ENCODE measurements at regions not wholly inside any gene's neighbourhood (a gene's known extent, or its start where the extent isn't known, plus 50 kb on each side); places are given as distances from the start of the nearest gene placed in this dataset.

DNA sequence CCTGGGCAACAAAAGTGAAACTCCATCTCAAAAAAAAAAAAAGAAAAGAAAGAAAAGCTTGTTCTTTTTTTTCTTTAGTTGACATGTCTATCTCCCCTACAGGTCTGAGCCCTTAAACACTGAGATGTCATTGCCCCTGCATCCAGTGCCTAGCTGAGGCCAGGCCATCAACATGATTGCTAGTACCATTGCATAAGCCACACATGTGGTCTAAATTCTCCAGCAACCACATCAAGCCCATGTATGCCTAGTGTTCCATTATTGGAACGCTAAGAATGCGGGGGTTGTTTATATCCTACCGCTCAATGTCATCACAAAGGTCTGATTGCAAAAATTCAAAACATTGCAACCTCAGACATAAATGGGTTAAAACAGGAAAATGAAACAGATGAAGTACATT is 62.7 kb downstream of the NPTX2 start:
- no peak for DNase-seq

DNA sequence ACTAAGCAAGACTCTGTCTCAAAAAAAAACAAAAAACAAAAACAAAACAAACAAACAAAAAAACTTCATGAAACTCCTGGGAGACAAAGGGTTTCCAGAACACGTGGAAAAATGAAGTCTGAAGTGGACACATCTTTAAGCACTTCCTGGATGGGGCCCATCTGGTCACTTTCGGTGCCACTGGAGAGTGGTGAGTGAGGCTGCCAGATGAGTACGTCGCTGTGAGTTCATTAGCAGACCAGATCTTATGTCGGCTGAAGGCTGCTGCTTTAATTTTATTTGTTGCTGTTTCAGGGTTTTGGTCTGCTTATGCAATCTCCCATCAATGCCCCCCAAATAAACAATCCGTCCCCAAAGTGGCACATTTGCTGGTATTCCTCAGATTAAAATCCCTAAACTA is 64.4 kb downstream of the NPTX2 start:
- no peak for DNase-seq

DNA sequence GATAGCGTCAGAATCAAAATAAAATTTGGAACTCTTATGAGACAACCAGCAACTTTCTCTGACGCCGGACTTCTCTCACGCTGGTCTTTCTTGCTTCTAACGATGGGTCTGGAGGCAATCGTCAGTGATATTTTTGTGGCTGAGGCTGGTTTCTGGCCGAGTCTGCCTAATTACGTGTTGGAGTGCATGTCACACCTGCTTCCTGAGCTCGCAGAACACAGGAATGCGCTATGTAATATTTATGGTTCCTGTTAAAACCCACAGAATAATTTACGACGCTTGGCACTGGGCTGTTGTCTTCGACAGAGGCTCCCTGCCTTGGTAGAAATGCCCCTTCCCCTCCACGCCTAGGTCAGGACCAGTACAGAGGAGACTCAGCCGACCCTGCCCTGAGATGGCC is 64.9 kb downstream of the NPTX2 start:
- DNase-seq = no peak

DNA sequence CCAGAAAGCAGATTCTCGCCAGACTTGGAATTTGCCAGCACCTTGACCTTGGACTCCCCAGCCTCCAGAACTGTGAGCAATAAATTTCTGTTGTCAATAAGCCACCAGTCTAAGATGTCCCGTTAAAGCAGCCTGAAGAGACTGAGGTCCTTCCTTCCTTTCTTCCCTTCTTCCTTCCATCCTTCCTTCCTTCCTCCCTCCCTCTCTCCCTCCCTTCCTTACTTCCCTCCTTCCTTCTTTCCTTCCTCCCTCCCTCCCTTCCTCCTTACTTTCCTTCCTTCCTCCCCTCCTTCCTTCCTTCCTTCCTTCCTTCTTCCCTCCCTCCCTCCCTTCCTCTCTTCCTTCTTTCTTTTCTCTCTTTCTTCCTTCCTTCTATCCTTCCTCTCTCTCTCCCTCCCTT is 66.4 kb downstream of the NPTX2 start:
- no peak for DNase-seq

DNA sequence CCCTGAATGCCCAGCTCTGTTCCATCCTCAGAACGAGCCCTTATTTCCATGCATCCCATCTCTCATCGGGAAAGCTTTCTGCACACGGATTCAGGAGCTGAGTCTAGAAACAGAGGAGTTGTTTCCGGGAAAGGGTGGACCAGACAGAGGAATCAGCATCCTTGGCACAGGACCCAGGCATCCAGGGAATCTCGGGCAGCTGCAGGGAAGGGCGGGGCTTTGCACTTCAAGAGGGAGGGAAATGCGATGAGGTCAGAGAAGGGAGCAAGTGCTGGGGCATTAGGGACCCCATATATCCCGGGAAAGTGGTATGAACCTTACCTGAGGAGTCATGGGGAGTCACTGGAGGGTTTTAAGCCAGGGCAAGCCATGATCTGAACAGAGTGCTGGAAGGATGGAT is 68.5 kb downstream of the NPTX2 start:
- DNase-seq = no peak

DNA sequence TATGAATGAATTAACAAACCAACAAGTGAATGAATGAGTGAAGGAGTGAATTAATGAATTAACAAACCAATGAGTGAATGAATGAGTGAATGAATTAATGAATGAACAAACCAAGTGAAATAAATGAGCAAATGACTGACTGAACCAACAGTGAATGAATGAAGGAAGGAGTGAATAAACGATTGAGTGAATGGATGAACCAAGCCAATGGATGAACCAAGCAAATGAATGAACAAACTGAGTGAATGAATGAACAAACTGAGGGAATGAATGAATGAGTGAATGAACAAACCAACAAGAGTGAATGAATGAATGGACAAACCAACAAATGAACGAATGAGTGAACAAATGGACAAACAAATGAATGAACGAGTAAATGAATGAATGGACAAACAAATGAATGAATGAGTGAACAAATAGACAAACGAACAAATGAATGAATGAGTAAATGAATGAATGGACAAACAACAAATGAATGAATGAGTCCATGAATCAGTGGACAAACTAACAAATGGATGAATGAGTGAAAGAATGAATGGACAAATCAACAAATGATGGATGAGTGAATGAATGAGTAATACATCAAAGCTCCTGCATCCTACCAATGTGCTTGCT is 69.5 kb downstream of the NPTX2 start:
- no peak for DNase-seq

DNA sequence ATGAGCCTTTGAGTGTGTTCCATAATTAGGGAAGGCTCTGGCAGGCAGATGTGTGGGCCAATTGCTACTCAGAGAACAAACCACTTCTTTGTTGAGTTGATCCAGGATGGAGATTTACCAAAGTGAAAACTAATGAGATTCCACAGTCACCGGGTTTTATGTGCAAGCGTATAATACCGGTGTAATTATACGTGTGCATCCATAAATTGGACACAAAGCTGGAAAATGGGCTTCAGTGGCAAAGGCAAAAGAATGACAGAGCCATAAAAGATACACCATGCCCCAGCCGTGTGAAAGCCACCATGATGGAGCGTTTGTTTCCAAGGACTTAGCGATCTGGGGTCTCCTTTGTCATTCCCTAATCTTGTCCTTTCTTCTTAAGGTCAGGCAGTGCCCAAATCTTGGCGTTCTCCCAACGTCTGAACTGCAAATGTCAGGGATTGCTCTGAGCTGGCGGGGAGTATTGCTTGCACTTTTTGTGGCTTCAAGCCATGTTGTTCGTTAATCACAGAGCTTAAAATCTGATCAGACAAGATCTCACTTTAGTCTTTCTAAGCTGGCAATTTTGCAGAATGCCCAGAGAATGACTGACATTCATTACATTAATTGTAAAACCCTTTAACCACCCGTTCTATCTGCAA is 70.1 kb downstream of the NPTX2 start:
- no peak for DNase-seq

DNA sequence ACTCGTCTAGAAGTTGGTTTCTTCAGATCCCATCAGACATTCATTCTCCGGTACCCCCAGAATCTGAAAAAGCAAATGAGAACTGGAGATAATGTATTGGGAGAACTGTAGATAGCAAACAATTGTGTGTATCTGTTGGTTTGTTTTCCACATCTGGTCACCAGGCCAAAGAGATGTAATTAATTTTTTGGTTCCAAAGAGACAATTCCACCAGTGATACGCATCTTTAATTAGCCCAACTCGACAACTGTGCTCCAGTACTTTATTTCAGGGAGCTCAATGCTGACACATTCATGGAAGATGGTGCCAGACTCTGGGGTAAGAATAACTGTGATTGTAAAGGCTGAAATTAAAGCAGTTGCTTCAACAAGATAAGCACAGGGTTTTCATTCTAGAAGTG is 74.5 kb downstream of the NPTX2 start:
- no peak for DNase-seq

DNA sequence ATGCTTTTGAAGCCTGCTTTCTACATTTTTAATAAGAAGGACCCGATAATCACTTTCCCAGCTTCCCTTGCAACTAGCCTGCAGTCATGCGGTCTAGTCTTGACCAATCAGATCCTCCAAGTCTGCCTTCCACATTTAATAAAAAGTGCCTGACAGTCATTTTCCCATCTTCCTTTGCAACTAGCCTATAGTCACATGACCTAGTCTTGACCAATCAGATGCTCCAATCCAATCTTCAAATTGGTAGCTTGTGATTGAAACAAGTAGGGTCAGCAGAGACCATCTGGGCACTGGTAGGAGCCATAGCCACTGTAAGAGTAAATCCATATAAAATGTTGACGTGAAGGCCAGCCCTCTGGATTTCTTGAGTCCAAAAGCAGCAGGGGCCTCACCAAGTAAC is 80.0 kb downstream of the NPTX2 start:
- DNase-seq = no peak

DNA sequence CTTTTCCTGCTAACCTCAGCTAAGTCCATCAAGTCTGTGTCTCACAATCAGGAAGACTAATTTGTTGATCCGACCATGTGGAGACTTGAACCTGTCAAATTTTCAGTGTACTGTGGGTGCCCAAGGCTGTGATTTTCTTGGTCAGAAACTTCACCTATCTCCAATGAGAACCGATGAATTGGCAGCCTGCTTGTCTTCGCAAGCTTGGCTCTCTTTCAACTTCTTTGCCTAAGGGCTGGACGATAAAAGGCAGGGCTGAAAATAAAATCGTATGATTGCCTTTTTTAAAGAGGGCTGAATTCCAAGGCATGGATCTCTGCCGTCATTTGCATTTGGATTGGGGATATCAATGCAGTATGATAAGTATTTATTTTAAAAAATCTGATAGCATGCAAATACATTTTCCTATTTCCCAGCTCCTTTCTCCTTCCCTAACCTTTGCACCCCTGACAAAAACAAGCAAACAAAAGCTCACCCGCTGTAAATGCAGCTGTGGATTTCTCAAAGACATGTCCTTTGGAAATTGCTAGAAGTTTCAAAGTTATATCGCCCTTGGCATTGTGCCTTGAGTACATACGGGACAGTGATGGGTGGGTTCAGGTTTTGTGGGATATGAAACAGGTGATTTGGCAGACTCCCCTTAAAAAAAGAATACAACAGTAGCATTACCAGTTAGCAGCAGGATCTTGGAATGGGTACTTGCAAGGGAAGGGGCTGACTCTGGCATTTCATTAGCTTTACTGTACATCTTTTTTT is 80.6 kb downstream of the NPTX2 start:
- DNase-seq = no peak

DNA sequence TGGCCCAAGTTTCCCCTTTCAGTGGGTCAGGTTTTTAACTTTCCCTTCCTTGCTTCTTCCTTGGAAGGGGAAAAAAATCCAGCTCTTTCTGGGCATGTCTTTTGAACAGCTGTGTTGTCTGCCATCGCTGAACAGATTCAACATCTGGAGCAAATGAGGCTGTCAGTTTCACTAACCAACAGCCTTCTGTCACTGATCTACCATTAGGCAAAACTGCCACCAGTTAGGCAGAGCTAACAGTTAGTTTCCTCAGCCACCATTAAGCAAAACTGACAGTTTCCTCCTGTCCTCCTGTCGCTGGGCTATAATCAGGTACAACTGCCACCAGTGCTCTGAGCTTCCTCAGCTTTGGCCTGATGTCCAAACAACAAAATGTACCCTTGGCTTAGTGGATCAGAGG is 81.9 kb downstream of the NPTX2 start:
- DNase-seq = no peak

DNA sequence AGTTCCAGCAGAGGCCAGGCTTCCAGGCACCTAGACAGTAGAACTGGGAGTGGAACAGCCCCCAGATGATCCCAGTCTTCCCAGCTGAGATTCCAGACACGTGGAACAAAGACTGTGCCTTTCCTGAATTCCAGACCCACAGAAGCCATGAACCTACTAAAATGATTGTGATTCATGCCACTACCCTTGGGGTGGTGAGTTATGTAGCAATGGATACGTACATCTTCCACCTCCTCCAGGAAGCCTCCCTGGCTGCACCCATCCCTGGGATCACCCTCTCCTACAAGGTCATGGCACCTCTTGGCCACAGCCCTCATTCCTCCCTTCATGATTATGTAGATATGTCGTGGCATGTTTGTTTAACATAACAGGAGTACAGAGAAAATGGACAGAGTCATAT is 83.4 kb downstream of the NPTX2 start:
- DNase-seq = no peak

DNA sequence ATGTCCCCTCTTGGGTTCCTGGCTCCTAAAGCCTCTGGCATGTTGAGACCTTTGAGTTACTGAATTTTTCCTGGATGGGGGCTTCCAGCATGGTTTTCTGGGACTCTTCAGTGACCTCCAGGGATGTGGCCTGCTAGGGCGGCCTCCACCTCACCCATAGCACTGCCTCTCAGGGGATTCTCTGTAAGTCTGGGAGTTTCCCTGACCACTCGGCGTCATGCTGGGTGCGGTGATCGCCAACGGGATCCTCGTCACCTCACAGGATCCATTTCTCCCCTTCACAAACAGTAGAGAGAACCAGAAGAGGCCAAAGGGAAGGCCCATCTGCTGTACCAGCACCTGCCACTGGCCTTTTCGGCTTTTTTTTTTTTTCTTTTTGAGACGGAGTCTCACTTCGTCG is 84.3 kb downstream of the NPTX2 start:
- no peak for DNase-seq

DNA sequence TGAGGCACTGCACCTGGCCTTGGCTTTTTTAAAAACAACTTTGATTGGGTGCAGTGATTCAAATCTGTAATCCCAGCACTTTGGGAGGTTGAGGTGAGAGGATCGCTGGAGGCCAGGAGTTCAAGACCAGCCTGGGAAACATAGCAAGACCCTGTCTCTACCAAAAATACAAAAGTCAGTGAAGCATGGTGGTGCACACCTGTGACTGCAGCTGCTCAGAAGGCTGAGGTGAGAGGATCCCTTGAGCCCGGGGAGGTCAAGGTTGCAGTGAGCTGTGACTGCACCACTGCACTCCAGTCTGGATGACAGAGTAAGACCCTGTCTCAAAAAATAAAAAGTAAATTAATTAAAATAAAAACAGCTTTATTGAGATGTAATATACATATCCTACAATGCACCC is 84.9 kb downstream of the NPTX2 start:
- DNase-seq = no peak

DNA sequence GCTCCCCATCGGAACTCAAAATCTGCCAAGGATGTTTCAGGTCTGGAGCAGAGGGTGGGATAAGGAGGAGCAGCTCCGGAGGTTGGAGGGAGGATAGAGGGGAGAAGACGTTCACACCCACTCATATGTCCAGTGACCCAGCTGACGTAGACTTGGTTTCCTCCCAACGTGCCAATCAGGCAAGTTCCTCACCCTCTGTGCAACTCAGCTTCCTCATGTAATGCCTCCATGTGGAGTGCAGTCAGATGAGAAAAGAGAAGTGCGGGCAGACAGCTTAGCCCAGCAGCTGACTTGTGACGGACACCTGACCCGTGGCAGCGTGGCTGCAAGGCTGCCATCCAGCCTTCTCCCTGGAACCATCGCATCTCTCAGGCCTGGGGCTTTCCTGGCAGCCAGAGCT is 86.8 kb downstream of the NPTX2 start:
- DNase-seq = no peak

DNA sequence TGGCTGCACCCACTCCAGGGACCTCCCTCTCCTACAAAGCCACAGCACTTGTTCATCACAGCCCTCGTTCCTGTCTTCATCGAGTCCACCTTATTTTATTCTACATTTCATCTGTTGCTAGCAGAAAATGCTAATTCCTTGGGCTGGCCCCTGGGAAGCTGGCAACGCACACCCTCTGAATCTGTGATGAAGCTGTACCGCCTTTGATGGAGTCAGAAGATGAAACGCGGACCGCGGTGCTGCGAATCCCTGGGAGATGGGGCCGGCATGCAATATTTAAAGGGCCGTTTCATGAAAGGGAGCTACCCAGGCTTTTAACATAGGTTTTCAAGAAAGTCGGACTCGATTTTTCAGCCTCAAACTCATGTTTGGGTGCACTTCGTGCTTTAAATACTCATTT is 88.5 kb downstream of the NPTX2 start:
- no peak for DNase-seq

DNA sequence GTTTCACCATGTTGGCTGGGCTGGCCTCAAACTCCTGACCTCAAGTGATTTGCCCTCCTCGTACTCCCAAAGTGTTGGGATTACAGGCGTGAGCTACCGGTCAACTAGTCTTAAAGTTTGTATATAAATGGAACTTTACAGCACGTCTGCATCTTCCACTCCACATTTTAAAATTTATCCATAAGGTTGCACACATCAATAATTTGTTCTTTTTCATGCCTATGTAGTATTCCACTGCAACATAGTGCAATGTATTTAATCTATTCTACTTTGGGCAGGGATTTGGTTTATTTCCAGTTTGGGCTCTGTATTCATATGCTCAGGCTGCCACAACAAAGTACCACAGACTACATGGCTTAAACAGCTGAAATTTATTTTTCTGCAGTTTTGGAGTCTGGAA is 90.0 kb downstream of the NPTX2 start:
- no peak for DNase-seq

DNA sequence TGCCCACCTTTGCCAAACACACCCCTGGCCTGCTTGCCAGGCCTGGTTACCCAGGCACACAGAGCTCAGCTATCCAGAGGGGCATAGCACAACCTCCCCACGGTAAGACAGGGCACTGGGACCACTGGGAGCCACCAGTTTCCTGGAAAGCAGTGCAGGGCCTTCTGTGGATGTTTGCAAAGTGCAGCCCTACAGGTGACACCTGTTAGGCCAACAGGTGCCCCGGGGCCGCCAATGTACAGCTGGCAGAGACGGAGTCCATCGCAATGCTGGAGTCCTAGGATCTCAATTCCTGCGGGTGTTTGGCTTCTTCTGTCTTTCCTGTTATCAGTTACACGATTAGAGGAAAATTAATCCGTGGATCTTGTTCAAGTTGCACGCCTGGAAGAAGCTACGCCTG is 94.9 kb downstream of the NPTX2 start:
- no peak for DNase-seq

DNA sequence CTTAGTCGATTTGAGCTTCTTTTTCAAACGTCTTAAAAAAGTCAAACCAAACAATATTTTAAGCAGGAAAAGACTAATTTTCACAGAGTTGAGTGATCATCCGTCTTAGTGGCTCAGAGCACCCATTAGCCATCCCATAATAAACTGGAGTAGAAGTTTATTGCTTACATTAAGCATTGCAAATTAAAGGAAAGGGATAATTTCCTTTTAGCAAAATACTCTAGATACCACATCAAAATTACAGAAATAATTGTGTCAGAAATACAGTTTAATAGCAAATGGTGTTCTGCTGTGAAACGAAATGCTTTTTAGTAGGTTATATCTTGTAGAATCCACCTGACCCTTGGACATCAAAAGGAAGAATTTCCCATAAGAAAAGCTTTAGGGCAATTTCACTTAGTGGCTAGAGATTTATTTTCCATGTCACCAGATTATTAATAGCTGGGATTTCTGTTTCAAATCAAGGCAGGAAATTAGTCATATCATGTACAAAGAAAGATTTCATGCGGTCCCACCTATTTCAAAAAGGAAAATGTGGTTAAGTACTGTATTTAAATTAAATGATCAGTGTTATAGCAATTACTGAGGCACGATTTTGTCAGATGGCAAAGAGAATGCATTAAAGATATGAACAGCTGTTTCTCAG is 96.2 kb downstream of the NPTX2 start:
- DNase-seq = no peak

DNA sequence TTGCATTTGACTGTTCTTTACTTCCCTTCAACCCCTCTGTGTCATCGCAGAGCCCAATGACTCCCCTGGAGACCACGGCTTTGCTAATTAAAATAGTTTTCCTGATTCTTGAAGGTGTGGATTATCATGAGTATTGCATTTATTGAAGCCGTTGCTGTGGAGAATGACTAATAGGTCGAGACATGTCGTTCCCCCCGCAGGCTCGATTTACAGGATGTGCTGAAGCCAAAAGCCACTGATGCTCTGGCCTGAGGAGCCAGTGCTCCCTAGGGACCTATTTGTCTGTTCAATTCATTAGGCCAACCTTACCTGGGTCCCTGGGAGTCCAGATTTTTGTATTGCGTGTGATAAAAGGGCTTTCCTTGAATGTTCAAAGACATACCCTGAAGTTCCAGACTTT is 102.3 kb downstream of the NPTX2 start:
- no peak for DNase-seq

DNA sequence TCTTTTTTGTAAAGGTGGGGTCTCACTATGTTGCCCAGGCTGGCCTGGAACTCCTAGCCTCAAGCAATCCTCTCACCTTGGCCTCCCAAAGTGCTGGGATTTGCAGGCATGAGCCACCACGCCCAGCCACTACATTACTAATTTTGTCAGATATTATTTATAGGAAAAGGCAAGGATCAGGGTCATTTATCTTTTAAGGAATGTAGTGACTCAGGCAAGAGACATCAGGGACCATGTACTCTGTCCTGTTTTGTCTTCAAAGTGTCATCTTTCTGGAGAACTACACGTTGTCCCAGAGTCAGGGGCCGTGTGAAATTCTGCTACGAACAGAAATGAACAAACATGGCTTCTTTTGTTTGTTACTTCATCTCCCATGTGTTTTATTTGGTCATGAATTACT is 105.3 kb downstream of the NPTX2 start:
- no peak for DNase-seq

DNA sequence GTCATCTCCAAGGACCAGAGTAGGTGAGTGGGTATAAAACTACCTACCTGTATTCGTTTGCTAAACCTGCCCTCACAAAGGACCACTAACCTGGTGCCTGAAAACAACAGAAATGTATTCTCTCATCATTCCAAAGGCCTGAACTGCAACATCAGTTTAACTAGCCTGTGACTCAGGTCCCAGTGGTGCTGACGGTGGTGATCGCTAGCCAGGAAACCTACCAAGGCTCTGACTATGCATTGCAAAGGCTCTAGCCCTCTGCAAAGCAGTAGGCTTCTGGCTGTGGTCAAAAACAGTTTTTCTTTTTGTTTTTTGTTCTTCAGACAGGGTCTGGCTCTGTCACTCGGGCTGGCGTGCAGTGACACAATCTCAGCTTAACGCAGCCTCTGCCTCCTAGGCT is 107.5 kb downstream of the NPTX2 start:
- no peak for DNase-seq

DNA sequence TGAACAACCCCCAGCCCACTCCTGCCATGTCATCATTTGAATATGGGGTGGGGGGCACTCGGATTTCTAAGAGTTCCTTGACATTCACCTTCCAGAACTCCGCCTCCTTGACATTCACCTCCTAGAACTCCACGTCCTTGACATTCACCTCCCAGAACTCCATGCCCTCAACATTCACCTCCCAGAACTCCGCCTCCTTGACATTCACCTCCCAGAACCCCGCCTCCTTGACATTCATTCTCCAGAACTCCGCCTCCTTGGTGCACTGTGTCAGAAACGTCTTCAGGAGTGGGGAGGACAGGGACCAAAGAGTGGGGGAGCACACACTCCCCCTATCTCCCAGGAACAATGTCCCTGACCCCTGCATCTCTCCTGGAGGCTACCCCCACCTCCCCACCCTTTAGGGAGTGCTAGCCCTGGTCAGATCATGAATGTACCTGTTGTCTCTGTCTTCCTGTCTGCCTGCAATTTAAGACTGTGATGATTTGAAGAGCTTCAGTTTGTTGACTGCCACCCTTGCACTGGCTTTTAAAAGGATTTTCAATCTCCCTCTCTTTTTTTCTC is 110.1 kb downstream of the NPTX2 start:
- DNase-seq = no peak

DNA sequence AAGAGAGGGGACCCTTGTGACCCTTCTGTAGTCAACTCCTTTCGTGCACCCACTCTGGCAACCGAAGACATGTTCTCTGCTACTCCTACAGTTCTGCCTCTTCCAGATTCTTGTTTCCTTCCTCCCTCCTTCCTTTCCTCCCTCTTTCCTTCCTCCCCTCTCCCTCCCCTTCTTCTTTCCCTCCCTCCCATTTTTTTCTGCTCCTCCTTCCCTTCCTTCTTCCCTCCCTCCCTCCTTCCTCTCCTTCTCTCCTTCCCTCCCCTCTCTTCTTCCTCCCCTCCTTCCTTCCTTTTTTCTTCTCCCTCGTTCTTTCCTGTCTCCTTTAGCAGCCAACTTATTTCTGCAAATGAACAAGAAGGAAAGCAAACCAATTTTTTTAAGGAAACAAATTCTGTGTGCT is 111.5 kb downstream of the NPTX2 start:
- no peak for DNase-seq
